NCI-H2196 (cell line): ENCODE measurements at regions not wholly inside any gene's neighbourhood (a gene's known extent, or its start where the extent isn't known, plus 50 kb on each side); places are given as distances from the start of the nearest gene placed in this dataset.
"Not testable (repeated sequence)": the region's sequence is repeated elsewhere in the genome, so short reads cannot be mapped to it uniquely, and the experiment has no call there.

ENCODE experiments used
- DNase-seq: peaks from one replicate; lab custom pipeline; 2025; ENCODE audit not compliant: unreplicated experiment; lab: John Stamatoyannopoulos, UW

DNA sequence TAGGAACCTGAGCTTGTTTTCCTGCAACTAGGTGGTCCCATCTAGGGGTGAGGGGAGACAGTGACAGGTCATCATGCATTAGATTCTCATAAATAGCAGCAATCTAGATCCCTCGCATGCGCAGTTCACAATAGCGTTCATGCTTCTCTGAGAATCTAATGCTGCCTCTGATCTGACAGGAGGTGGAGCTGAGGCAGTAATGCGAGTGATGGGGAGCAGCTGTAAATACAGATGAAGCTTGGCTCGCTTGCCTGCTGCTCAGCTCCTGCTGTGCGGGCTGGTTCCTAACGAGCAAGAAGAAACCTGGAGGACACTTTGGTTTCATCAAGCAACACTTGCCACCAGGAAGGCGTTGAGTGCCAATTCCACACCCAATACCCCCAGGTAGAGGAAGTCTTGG lies 95.1 kb upstream of the OLIG2 start:
- DNase-seq, result no peak

- DNase-seq, result not testable (repeated sequence)
These were observed 91.7 kb upstream of the OLIG2 start for GRCh38 chr21:32934068-32934467.

DNA sequence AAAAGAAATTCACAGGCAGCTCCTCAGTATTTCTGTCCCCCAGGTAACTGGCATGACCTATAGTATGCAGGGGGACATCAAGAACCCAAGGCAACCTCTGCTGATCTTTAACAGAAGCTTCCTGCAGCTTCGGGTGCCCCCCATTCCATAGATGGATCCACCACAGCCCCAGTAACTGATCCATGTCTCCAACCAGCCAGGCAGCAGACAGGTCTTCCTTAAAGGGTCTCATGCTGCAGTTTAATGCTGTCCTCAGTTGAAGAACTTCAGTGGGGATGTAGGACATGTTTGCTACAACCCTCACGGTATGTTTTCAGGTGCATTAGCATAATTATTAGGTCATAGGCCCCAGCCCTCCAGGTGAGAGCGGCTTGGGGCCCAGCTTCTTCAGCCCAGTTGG lies 90.9 kb upstream of the OLIG2 start:
- DNase-seq, result no peak

DNA sequence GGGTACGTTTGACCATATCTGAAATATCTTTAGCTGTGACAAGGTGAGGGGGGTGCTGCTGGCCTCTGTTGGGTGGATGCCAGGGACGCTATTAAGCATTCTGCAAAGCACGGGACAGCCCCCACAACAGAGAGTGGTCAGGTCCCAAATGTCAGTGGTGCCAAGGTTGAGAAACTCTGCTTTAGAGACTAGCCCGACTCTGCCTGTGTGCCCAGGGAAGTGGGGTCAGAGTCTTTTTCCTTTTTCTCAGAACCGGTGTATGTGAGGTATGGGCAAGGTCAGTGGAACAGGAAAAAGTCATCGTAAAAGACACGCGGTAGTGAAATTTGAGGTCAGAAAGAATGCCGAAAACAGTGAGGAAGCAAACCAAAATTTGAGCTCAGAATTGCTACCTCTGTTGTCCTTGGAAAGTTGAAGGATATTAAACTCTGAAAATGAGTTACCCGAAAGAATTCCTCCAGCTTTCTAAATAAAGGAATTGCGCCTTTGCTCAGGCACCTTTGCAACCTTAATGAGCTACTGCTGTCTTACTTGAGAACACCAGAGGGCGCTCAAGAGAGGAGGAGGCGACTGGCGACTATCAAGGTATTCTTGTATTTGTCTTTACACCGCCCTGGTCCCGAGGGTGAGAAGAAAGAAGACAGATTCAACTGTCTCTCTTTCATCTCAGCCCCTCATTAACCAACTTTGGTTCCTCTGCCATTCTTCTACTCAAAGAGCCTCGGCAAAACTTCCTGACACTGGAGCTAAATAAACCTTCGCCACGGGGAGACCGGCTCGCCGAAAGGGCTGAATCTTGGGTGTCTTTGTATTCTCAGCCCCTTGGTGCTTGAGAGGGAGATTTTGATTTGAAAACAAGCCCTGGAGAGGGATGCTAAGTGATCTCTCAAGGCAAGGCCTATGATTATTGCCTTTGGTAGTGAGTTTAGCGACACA lies 85.4 kb upstream of the OLIG2 start:
- DNase-seq, result peak; percentile 74

GRCh38 chr21:32941263-32941662 lies 84.5 kb upstream of the OLIG2 start:
- no peak for DNase-seq

- DNase-seq, result no peak
These were observed 79.1 kb upstream of the OLIG2 start for GRCh38 chr21:32946654-32947053.

DNA sequence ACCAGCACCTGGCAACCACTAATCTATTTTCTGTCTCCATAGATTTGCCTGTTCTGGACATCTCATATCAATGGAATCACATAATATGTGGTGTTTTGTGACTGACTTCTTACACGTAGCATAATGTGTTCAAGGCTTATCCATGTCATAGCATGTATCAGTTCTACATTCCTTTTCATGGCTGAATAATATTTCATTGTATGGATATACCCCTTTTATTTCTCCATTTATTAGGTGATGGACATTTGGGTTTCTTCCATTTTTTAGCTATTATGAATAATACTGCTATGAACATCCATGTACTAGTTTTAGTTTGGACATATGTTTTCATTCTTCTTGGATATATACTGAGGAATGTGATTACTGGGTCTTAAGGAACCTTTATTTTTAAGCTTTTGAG lies 78.0 kb upstream of the OLIG2 start:
- no peak for DNase-seq

DNA sequence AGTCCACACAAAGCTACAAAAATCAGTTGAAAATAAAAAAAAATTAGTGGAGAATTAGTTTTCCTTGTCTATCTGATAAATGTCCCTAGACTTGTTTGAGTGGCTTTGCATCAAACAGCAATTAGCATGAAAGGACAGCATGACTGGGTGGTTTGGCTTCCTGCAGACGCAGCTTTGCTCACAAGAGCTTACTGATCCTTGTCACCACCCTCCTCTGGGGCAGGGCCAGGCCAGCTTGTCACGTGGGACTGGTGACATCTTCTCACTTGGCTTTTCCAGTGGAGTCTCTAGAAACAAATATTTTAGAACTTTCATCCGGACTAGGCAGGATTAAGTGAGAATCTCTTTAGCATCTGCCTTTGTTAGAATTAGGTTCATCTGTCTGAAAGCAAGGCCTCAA lies 76.0 kb upstream of the OLIG2 start:
- DNase-seq, result no peak

DNA sequence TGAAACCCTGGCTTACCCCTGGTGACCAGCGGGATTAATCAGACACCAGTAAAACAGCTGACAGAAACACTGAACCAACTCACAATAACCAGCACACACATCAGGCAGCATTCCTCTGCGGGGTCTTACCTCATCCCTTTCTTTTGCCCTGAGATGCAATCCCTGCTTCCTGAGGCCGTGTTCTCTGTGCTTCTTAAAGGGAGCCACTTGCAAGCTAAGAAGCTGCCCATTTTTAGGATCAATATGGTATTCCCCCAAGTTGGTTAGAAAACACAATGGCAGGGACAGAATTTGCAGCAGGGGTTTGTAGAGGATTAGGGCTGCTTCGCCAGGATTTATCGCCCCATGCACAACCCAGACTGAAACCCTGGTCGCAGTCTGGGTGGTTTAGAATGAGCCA lies 74.7 kb upstream of the OLIG2 start:
- DNase-seq, result no peak

DNA sequence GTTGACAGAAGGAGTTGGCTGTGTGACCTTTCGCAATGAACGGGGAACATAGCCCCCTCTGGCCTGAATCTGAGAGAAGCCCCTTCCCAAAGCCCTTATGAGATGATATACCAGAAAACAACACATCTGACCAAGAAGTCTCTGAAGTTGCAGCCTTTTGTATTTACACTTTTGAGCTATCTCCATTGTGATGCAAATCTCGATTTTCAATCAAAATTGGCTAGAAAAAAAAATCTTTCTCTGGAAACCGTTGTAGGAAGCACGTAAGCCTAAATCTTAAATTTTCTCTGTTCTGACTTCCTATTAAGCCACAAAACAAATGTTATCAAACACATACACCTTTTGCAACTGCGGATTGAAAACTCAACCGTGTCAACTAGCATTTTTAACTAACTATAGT lies 71.4 kb upstream of the OLIG2 start:
- DNase-seq, result no peak

- no peak for DNase-seq
These were observed 70.2 kb upstream of the OLIG2 start for GRCh38 chr21:32955311-32956060.

GRCh38 chr21:32956061-32956656 lies 69.6 kb upstream of the OLIG2 start:
- DNase-seq, result no peak

- no peak for DNase-seq
These were observed 68.2 kb upstream of the OLIG2 start for GRCh38 chr21:32957545-32957944.

GRCh38 chr21:32958288-32959002 lies 67.3 kb upstream of the OLIG2 start:
- DNase-seq, result no peak

DNA sequence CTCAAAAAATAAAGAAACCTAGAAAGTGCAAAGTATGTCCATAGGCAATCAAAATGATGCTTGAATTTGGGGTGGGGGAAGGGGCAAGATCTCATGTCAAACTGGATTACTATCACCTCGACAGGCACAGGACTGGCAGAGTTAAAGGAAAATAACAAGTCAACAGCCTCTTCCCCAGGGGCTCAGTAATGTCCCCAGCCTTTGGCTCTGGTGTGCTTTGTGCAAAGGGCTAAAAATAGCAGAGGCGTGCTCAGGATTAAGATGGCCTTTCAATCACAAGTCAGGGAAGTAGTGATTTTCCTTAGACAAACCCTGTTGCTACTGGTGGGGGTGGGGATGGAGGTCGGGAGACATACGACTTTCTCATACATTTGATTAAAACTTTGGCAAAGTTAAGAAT lies 63.5 kb upstream of the OLIG2 start:
- DNase-seq, result no peak

GRCh38 chr21:32965129-32965680 lies 60.5 kb upstream of the OLIG2 start:
- DNase-seq, result no peak

DNA sequence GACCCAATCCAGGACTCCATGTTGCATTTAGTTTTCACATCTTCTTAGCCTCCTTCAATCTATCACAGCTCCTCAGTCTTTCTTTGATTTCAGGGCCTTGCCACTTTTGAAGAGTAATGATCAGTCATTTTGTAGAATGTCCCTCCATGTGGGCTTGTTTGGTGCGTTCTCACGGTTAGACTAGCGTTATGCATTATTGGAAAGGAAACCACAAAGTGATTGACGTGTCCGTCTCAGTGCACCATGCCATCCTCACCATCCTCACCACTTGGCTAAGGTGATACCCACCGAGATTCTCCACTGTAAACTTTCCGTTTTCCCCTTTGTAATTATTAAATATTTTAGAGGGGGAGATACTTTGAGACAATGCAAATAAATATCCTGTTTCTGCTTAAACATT lies 59.6 kb upstream of the OLIG2 start:
- DNase-seq, result no peak

- not testable (repeated sequence) for DNase-seq
These were observed 57.6 kb upstream of the OLIG2 start for GRCh38 chr21:32968103-32968502.

DNA sequence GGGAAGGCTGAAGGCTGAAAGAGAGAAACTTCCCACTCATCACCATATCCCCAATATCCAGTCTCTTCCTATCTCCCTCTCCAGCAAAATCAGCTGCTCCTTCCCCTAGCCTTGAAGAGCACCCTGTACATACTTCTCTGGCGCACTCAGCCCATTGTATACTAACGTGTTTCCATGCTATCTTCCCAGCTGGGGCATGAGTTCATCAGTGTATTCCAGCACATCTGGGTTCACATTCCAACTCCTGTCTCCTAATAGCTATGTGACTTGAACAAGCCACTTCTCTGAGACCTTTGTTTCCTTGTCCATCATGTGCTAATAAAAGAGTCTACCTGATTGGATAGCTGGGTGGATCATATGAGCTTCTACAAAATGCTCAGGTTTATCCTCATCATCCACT lies 51.1 kb upstream of the OLIG2 start:
- DNase-seq, result no peak

DNA sequence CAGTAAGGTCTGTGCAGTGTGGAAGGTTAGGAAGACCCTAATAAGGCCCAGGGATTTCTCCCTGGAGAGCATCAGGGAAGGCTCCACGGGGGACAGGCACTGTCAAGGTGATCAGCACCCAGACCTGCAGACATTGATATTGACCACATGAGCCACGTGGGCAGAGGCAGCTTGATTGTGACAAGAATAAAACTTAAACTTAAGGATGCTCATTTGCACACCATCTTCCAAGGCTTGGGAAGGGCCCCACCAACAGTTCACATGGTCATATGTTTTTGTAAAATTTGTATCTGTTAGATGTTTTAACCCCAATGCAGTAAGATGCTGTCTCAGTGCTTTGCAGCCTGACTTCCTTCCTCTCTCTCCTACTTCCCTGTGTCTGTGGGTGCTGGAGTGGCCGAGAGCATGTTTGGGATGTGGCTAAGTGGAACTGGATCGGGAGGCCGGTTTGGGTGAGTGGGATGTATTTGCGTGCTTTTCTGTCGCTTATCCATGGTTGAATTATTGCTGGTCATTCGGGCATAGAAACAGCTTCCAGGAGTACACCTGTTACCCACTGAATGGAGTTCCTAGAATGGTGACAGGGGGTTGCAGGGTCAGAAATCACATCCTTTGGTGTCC lies 49.8 kb upstream of the OLIG2 start:
- no peak for DNase-seq
